Mononuclear cell (primary cell): ENCODE measurements at regions not wholly inside any gene's neighbourhood (a gene's known extent, or its start where the extent isn't known, plus 50 kb on each side); places are given as distances from the start of the nearest gene placed in this dataset.
"Not testable (repeated sequence)": the region's sequence is repeated elsewhere in the genome, so short reads cannot be mapped to it uniquely, and the experiment has no call there.

Experiments
- H3K27me3 ChIP-seq: 2 replicates; pipeline ENCODE4 v1.6.0; 2011; ENCODE audit warnings: low read length, control low read depth; ENCODE audit not compliant: insufficient read depth
- H3K4me1 ChIP-seq: 2 replicates; pipeline ENCODE4 v1.5.1; 2011; ENCODE audit warnings: mild to moderate bottlenecking, low read length, control low read depth; ENCODE audit not compliant: insufficient read depth
- H3K4me3 ChIP-seq: 2 replicates; pipeline ENCODE4 v1.5.1; 2011; ENCODE audit warnings: mild to moderate bottlenecking, low read length, moderate library complexity
- H3K9me3 ChIP-seq: 2 replicates; pipeline ENCODE4 v1.5.1; 2011; ENCODE audit warnings: low read depth, mild to moderate bottlenecking, control low read depth, low read length

DNA sequence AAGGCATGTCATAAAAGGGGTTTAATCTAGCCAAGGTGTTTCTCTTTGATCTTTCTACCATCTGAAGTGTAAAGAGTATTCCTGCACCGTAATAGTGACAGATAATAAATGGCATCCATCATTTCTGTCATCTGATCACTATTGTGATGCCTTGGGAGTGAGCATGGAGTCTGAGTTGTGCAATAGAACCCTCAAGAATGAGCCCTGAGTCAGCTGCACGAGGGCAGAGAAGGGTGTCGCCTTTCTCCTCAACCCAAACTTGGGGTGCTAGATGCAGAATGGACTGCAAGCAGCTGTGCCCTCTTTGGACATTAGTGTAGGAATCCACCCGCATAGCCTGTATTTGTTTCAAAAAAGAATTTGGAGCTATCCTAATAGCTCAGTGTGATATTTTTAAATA is 115.2 kb downstream of the ZNF37A start:
- no peaks in the 10 kb centered on the region for H3K9me3 ChIP-seq
- no peaks in the 10 kb centered on the region for H3K27me3 ChIP-seq
- H3K4me3 ChIP-seq, result no peak overlapping the region
- no peaks in the 10 kb centered on the region for H3K4me1 ChIP-seq

DNA sequence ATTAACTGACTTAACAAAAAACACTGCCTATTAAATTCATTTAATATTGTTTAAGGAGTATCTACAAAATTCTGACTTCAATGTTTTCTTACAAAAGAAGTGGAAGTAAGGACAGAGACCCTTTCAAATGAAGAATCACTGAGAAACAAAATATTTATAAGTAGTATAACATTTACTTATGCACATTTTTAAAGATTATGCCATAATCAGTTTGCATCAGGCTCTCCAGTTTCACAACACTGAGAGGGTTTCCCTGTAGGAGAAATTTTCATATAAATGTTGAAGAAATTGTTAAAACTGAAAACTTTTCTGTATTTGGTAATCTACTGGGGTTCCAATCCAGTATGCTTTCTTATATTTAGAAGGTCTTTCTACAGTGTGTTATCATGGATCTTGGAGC is 115.6 kb downstream of the ZNF37A start:
- not testable (repeated sequence) for H3K4me3 ChIP-seq, H3K4me1 ChIP-seq, H3K9me3 ChIP-seq, H3K27me3 ChIP-seq

DNA sequence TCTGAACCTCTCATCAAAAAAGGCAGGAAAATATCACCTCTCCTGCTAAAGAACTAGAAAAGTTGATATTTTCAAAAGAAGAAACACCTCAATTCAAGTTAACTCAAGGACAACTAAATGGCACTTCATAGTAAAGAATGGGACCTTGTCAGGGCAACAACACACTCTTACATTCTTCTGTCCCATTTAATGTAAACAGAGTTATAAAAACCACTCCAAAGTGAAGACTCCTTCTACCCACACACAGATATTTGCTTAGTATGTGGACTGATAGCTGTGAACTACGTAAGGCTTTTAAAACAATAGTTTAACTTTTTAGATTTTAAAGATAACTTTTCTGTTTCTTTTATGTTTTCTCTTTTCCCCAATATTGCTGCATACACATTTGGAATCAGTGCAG is 118.3 kb downstream of the ZNF37A start:
- Histone ChIP-seq H3K4me3 (no peak overlapping the region), H3K9me3 (no peaks in the 10 kb centered on the region), H3K4me1 (no peaks in the 10 kb centered on the region), H3K27me3 (no peaks in the 10 kb centered on the region)

DNA sequence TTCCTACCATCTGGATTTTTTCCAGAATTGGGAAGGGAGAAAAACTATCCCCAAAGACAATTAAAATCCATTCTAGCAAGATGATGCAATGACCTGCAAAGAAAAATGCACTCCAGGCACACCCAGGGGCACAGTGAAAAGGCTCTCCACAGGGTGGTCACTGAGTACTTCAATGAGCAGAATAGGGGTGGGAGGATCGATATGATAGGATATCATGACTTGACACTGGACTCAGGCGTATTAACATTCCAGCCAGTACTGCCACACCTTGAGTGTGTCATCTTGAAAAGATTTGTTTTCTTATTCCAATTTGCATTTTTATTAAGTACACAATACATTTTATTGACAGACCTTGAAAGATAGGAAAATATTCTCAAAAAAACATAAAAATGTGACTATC is 132.2 kb downstream of the ZNF37A start:
- H3K9me3 ChIP-seq, result peaks cover 7% of the 10 kb centered on the region
- H3K4me1 ChIP-seq, result no peaks in the 10 kb centered on the region
- no peaks in the 10 kb centered on the region for H3K27me3 ChIP-seq

DNA sequence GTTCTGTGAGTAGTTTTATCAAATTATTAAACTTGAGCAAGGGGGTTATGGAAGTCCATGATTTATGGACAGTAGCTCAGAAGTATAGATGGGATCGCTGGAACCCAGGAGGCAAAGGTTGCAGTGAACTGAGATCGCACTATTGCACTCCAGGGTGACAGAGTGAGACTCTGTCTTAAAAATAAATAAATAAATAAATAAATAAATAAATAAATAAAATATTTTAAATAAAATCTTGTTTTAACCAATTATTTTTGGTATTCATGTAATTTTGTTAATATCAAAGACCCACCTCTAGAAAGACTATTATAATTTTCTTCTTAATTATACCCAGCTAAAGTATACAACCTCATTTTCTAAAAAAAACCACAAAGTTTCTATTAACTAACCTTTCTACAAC is 134.3 kb downstream of the ZNF37A start:
- Histone ChIP-seq H3K4me1 (no peaks in the 10 kb centered on the region), H3K9me3 (peaks cover 7% of the 10 kb centered on the region), H3K4me3 (no peak overlapping the region)

More for the DNA sequence above, 132.2 kb downstream of the ZNF37A start:
- H3K4me3 ChIP-seq, result no peak overlapping the region

DNA sequence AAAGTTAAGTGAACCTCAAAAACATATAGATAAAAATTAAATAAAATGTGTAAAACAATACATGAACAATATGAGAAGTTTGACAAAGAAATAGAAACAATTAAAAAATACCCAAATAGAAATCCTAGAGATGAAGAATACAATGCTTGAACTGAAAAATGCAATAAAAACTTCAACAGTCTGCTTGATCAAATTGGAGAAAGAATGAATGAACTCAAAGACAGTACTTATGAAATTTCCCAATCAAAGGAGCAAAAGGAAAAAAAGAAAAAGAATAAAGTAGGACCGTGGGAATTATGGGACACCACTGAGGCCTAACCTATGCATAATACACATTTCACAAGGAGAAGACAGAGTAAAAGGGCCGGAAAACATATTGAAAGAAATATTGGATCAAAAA is 144.3 kb downstream of the ZNF37A start:
- H3K4me3 ChIP-seq, H3K27me3 ChIP-seq, H3K9me3 ChIP-seq, H3K4me1 ChIP-seq: not testable (repeated sequence)

More for the DNA sequence above, 134.3 kb downstream of the ZNF37A start:
- H3K27me3 ChIP-seq, result no peaks in the 10 kb centered on the region

DNA sequence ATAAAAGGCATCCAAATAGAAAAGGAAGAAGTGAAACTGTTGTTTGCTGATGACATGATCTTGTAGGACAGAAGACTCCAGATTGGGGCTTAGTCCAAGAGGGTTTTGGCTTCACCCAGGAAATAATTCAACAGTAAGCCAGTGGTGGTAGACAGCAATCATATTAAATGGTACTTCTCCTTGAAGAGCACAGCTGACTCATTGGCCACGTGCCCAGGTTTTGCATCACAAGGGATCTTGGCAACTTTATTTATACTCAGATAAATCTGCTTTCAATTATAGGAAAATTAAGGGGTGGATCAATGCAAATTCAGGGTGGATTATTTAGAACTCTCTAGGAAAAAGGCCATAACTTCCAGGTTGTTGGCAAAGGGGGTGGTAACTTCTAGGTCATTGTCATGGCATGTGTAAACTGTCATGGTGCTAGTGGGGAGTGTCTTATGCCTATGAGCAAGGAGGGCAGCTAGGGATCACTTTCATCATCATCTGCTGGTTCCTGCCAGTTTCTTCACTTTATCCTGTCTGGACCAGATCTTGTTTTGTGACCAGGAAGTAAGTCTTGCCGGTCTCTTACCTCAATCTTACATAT is 148.0 kb downstream of the ZNF37A start:
- H3K27me3 ChIP-seq, H3K4me1 ChIP-seq, H3K9me3 ChIP-seq, H3K4me3 ChIP-seq: not testable (repeated sequence)

DNA sequence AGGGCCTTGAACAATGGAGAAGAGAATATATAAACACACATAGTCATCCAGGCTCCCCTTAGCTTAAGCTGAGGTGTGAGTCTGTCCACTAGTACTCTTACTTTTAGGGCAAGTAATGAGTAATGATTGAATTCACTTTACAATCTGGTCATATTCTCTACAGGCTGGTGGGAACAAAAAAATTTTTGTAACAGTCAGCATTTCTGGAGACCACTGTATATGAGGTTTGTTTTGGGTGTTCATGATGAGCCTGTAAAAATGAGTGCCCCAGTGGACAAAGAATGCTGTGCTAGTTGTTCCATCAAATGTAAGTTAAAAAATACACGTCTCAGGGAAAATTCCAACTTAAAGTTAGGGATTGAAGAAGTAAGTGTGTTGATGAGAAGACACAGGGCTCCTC is 154.0 kb downstream of the ZNF37A start:
- H3K9me3 ChIP-seq, H3K27me3 ChIP-seq, H3K4me3 ChIP-seq, H3K4me1 ChIP-seq: not testable (repeated sequence)

DNA sequence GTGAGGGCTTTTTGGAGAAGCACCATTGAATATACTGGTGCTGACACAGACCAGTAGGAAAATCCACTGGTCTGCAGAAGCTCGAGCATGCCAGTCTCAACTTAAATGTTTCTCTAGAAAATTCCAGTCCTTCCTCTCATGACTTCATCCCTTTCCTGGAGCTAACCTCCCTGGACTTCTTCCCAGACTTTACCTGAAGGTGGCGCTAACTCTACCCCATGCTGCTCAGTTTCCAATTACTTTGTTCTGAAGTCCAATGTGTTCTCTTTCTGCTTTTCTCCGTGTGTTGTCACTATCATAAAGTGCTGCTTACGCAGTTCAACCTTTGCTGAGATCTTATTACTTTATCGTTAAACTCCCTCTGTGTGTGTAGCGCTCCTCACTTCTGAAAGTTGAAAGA is 158.4 kb downstream of the ZNF37A start:
- H3K4me1 ChIP-seq, H3K27me3 ChIP-seq, H3K4me3 ChIP-seq, H3K9me3 ChIP-seq: not testable (repeated sequence)

DNA sequence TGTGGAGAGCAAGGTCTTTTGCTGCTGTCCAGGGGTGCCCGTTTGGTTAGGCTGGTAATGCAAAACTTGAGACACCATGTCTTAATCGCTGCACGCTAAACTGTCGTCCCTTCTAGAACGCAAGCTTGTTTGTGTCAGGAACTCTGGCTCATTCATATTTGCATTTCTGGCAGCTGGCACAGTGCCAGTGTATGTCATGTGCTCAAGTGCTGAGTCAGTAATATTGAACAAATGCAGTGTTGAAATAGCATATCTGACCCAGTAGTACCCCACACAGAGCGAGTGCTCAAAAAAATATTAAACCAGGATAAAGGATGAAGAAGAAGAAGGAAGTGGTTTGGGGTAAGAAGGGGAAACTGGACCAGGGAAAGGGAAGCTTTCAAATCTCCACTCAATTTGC is 173.4 kb downstream of the ZNF37A start:
- not testable (repeated sequence) for H3K4me1 ChIP-seq, H3K4me3 ChIP-seq, H3K9me3 ChIP-seq, H3K27me3 ChIP-seq

DNA sequence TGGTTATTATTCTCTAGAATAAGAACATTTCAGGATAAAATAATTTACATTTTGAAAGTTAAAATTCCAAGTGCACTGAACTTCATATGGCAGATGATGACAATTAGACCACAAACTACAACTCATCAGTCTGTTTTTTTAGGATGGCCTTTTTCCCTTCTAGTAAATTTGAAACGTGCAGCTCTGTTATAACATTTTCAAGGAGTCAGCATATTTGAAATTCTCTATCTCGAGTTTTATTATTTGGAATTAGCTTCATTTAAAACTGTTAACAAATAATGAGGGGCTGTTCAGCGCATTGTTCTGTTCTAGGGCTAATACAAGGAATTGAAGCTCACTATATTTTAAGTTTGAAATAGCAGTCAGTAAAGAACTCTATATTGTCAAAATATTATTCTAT is 176.9 kb downstream of the ZNF37A start:
- not testable (repeated sequence) for H3K4me1 ChIP-seq, H3K9me3 ChIP-seq, H3K4me3 ChIP-seq, H3K27me3 ChIP-seq

DNA sequence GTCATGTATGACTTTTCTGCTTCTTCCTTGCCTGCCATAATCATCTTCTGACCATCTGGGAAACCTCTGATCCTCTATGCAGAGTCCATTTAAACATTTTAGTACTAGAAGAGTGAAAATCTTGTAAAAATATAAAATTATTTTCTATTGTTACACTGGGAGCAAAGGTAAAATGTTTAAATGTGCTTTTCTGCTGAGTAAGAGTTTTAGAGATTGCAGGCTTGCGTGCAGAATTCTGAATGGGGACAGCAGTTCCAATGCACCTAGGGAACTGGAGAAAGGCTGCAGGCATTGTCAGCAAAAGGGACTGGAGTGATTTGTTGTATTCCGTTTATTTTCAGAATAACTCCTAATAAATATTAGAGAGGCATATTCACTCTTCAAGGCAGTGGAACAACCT is 180.7 kb downstream of the ZNF37A start:
- not testable (repeated sequence) for H3K4me3 ChIP-seq, H3K4me1 ChIP-seq, H3K9me3 ChIP-seq, H3K27me3 ChIP-seq

DNA sequence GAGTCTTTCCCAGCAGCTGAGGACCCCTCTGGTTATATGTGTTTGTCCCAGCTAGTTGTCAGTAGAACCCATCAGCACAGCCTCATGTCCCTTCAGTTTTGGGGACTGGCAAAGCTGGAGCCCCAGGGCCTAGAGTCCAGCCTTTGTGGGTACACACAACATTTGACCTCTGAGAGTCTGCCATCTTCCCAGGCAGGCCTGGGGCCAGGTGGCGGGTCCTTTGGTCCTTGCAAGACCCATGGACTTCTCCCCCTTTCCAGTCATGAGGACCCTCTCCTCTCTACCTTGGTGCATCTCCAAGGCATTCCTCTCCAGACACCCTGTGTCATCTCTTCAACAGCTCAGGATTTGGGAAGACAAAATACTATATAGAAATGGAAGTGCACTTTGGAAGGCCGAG is 198.4 kb downstream of the ZNF37A start:
- not testable (repeated sequence) for H3K9me3 ChIP-seq, H3K4me3 ChIP-seq, H3K27me3 ChIP-seq, H3K4me1 ChIP-seq

DNA sequence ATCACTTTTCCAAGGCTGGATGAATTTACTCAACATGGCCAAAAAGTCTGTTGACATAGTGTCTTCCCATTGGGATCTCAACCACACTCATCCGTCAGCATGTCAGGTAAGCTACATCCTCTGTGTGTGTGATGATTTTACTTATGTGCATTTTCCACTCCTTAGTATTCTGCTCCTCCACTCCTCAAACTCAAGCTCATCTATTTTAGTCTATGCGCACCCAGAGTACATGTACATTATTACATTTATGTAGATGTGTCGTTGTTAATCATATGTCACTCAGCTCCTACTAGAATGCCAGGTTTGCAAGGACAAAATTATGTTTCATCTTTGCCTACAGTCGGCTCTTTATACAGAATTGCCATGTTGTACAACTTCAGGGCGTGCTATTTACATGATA is 216.0 kb downstream of the ZNF37A start:
- H3K9me3 ChIP-seq, H3K4me1 ChIP-seq, H3K4me3 ChIP-seq, H3K27me3 ChIP-seq: not testable (repeated sequence)

DNA sequence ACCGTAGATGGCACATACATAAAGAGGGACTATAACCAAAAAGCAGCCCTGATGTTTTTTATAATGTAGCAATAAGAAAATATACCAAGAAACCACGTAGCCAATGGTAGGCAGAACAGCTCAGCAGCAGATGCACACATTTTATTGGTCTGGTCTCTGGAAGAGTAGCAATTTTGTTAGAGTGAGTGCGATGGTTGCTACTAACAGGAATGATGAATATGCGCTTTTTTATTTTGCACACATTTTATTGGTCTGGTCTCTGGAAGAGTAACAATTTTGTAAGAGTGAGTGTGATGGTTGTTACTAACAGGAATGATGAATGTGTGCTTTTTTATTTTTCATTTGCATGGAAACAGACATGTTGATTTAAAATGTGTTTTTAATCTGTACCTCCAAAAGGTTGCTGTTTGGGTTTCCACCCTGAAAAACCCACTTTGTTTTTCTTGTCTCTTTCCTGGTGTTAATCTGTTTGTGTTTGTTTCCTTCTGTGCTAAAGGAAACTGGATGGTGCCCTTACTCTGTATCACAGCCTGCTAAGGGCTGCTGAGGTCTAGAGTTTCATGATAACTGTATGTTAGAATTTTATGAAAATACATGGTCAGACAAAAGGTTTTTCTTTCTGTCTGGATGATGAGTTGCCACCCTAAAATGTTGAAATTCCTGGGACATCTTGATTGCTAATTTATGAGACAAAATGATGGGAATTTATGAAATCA is 221.1 kb downstream of the ZNF37A start:
- H3K4me3 ChIP-seq, H3K4me1 ChIP-seq, H3K27me3 ChIP-seq, H3K9me3 ChIP-seq: not testable (repeated sequence)

DNA sequence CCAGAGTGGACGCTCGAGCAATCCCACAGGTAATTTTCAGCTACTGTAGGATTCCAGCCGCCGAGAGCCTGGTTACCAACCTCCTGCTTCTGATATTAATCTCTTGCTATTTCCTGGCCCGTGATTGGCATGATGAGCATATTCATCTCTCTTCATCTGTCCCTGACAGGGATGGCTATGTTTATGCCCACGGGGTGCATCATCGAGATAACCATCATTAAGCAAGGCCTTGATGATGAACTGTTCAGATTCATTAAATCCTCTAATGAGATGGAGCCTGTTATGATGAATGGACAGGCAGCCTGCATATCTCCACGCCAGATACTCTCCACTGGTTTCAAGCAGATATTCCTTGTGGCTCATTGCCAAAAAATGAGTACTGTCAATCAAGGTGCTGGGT is 227.3 kb downstream of the ZNF37A start:
- not testable (repeated sequence) for H3K9me3 ChIP-seq, H3K4me1 ChIP-seq, H3K4me3 ChIP-seq, H3K27me3 ChIP-seq
